ENCODE measurements at regions not wholly inside any gene's neighbourhood (a gene's known extent, or its start where the extent isn't known, plus 50 kb on each side); places are given as distances from the start of the nearest gene placed in this dataset.
"Not testable (repeated sequence)": the region's sequence is repeated elsewhere in the genome, so short reads cannot be mapped to it uniquely, and the experiment has no call there.

DNA sequence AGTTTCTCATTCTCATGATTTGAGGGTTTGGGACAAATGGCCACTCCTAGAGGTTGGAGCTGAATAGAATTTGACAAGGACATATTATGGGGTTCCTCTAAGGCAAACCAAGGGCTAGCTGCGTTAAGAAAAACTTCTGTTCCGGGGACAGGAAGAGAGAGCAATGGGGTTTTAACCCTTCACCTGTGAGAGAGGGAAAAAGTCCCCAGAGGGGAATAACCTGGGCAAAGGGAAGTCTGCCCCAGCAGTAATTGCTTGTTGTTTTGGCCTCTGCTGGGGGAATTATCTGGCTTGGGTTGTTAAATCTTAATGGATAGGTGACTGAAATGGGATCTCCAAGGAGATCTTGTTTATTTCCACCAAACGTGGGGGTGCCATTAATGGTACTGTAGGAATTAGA, 110.1 kb upstream of the MOCS2 start:
- DNase-seq = no peak

DNA sequence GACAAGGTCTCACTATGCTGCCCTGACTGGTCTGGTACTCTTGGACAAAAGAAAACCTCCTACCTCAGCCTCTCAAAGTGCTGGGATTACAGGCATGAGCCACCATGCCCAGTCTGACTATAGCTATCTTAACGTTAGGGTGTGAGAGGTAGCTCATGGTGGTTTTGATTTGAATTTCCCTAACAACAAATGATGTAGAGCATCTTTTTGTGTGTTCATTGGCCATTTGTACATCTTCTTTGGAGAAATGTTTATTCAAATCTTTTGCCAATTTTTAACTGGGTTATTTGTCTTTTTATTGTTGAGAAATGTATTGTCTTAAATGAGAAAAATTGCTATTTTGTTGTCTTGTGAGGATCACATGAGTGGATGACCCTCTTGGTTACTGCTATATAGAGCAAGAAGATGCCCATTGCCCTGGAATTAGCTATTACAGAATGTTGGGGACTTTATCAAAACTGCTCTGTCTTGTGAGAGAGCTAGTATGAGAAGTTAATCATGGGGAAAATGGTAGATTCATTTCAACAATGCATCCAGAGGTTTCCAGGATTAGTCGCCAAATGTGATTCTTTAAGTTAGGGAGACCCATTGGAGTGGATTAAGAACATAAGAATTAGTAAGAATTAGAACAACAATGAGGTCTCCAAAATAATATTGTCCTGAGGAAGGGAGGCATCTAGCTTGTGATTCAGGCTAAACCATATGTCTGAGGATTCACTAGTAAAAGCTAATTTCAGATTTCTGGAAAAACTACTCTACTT, 124.3 kb upstream of the MOCS2 start:
- no peak for DNase-seq

DNA sequence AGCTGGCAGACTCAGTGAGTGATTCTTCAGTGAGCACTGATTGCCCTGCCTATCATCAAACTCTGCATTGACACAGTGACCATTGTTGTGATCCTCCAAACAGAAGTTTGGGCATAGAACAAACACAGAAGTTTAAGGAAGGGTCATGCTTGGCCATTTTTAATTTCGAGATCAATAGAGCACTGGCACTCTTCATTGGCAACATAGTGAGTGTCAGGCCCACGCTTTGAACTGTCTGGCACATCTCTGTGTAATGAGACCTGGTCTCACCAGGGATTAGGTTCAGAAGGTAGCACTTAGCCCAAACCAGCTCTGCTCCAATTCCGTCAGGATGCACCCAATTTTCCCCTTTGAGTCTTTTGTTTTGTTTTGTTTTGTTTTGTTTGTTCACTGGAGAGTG, 127.1 kb upstream of the MOCS2 start:
- no peak for DNase-seq

DNA sequence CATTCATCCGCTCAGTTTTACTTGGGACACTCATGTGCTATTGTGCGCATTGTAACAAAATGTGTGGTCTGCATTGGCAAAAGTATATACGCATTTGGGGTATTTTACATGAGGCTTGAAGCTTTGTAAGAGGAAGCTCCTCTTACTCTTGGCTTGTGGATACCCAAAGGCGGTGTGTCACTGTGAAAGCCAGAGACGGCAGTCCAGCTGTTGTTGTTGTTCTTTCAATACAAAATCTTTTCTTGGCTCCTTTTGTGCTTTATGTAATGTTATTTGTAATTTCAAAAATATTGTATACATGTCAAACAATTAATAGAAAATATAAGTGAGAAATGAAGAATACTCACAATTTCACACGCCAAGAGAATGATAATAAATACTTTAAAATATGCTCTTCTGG, 128.3 kb upstream of the MOCS2 start:
- no peak for DNase-seq

DNA sequence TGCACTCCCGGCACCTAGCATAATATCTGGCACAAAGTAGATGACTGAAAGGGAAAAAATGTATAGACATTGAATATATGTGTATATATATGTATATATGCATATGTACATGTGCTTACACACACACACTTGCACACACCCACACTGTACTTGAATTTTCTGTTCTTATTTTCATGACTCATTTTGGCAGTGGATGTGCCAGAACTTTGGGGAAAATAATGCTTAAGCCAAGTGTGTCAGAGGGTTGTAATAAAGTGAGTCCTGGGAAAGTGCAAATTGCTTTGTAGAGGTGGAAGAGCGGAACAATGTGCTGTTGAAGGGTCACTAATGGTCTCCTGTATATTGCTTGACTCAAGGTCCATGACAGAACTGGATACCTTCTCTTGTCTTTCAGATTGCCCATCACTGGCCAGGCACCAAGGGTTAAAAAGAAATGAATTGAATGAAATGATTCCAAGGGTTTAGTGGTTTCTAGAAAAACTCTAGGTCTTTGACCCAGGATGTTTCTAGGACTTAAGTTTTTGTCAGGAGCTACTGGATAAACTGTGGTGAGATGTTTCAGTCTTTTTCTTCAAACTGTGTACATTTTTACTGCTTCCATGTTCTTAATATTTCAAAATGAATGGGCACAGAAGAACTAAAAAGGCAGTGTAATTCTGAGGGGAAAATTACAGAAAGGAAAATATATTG, 129.9 kb upstream of the MOCS2 start:
- no peak for DNase-seq

DNA sequence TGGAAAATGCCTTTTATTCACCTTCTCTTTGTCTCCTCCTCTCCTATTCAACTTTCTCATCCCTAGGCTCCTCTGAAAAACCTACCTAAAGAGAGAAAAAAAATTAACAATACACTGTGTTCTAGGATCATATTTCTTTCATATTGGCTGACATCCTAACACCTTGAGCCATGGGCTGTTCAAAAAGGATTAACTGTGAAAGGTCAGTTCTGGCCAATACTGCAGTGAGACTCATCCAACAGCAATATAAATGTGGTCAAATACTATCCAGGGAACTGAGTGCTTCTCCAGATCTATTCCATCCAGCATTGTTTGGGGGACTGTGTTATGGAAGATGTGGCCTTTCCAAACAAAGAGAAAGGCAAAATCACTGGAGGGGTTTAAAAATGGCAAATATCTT, 131.1 kb upstream of the MOCS2 start:
- DNase-seq = no peak

DNA sequence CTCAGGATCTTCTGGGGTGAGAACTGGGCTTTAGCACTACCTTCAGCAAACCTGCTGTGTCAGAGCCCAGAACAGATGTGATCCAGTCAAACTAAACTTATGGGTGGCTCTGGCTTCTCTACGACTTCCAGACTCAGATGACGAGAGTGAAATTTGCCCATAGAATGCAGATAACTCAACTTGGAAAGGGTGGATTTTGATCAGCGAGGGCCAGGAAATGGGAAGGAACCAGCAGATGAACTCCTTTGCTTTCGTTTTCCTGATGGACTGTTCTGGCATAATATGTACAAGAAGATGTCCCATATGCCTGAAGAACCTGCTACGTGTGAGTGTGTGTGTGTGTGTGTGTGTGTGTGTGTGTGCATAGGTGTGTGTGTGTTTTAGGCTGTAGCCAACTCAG, 132.0 kb upstream of the MOCS2 start:
- no peak for DNase-seq

DNA sequence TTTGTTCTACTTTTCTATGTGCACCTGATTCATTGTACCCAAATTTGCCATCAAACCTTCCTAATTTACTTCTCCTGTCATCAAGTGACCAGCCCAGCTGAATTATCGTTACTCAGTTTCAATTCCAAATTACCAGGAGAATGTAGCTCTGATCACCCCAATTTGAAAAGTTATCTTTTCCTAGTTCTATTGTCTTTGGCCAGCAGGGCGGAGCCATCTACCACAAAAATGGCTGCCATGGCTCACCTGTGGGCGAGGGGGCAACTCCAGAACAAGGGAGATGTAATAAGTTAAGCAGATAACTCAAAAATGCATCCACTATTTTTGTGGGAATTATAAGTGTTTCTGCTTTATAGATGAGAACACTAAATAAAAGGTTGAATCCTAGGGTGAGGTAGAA, 133.8 kb upstream of the MOCS2 start:
- DNase-seq = no peak

DNA sequence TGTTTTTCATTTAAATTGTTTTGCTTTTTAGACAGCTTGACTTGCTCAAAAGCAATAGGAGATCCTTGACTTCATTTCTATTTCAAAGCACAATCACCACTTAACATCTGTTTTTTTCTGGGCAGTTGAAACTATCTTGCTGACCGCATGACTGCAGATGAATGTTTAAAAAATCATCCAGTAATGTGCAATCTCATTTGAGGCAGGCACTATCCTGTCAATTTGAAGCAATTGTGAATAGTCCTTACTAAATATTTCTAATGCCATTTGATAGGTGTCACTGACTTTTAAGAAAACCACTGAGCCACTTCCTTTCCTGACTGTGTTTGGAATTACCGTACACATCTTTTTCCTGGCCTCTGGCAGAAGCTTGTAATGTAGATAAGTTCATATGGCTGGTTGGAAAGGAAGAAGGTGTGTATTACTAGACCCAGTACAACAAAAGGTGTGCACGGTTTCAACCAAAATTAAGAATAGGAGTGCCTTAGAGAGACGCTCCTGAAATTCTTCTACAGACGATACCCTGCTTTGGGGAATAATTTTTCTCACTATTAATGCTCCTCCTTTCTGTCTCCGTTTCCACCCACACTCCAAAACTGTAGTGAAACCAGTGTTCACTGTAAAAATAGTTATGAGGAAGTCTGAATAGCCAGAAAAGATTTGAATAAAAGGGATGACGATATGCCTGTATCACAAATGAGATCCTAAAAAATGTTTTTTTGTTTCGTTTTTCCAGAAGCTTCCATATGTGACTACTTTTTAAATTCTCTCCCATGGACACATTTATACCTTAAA, 136.7 kb upstream of the MOCS2 start:
- DNase-seq = no peak

DNA sequence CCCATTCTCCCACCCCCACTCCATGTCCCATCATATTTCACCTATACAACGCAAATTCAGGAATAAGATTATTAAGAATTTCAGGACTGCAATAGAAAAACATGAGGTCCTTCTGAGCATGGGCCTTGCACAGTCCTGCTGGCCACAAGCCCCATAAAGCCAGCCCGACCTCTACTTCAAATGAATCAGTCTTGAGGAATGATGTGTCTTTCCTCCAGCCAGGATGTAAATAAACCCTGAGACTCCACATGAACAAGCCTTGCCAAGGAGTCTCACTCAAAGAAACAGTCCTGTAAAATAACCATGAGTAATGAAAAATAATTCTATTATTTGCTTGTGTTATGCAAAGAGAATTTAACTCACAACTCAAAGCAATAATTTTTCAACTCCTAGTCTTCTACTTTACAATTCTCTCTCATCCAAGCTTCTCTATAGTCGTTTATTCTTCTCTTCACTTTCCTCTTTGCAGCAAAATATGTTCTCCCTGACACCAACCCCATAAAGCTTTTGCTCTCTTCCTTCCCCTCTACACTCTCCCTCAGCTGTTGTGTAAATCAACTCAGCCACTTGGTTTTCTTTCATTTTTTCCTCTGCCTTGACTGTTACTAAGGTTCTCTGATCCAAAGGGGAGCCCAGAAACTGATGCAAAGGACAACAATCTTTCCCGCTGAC, 140.1 kb upstream of the MOCS2 start:
- no peak for DNase-seq

DNA sequence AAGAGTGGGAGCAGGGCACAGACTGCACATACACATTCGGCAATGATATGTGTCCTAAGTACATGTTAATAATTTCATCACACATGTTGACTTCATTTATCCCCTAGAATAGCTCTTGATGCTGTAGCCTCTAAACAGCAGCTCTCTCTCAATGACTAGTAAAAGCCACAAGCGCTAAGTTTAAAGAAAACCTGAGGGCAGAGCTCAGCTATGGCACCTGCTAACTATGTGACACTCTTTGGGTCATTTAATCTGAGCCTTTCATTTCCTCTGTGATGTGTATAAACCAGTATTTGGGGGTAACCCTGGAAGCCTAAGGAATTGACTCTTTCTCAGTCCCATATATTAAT, 140.6 kb upstream of the MOCS2 start:
- DNase-seq = no peak

DNA sequence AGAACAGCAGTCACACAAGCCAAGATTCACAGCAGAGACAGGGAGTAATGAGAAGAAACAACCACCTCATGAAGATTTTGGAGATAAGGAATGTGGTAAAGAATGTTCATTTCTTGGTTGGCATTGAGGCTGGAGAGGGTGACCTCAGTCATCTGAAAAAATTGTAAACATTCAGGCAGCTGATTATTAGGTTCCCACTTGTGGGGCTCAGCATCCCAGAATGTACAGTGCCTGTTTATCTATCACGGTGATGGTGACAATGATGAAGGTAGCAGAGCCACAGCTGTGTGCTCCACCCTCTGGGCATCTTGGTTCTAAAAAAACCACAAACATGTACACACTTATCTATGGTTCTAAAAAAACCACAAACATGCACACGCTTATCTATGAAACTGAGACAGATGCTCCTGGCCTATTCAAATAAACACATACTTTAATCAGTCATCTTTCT, 143.9 kb upstream of the MOCS2 start:
- no peak for DNase-seq

DNA sequence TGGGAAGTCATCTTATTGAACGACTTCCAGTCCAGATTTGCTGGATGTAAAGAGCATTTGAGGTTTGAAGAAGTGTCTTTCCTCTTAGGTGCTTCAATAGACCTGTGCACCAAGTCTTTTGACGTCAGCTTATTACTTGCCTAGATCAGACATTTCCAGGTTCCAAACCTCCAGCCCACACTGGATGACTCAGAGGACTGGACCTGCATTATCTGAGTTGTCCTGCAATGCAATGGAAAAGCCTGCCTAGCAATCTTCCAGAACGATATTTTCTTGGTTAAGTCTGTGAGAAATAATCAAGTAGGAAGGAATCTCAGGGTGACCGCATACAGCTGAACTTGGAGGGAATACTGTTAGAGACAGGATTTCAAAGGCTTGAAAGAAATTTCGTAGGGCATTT, 147.2 kb upstream of the MOCS2 start:
- DNase-seq = no peak

DNA sequence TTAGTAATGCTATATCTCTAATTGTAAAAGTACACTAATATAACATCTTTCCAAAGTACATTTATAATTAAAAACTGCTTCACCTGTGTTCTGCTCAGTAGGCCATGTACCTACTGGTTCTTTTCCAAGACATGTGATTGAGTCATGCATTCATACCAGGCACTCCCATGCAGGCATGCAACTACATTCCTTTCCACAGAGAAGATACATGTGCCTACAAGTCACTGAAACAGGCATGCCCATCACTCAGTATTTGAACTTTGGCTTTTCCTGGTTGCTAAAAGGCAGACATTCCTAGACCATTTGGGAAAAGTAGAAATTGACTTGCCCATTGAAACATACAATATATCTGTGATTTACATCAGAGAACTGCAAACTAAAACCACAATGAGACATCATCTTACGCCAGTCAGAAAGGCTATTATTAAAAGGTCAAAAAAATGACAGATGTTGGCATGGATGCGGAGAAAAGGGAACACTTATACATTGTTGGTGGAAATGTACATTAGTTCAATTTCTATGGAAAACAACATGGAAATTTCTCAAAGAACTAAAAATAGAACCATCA, 148.3 kb upstream of the MOCS2 start:
- no peak for DNase-seq

DNA sequence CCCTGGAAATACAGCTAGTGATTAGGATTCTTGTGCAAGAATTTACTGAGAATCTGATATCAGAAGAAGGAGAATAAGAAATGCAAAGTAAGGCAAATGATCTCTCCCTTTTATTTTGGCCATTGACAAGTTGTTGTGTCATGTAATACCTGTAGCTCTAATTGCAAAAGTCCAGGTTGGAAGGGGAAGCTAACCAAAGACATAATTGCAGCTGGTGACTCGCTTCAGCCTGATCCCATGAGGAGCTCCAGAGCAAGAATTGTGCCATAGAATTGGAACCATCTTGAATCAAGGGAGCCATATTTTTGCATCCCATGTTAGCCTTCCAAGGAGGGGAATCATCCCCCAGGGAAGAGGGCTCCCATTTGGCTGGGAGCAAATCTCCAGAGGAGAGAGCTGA, 149.6 kb upstream of the MOCS2 start:
- no peak for DNase-seq

DNA sequence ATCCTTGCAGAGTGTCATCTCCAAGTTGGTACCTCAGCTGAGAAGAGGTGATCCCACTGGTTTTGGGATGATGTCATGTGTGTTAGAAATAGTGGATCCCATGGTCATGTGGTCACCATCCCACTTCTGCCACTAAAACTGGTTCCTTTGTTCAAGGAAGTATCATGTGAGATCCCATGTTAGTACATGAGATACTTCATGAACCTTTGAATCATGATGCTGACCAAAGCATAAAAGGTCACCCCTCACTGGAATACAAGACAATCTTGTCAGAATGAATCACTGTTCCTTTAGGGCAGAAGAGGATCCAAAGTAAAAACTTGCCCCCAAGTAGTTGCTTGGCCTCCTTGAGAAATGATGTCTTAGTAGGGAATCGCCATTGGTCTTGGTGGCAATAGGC, 150.9 kb upstream of the MOCS2 start:
- no peak for DNase-seq

DNA sequence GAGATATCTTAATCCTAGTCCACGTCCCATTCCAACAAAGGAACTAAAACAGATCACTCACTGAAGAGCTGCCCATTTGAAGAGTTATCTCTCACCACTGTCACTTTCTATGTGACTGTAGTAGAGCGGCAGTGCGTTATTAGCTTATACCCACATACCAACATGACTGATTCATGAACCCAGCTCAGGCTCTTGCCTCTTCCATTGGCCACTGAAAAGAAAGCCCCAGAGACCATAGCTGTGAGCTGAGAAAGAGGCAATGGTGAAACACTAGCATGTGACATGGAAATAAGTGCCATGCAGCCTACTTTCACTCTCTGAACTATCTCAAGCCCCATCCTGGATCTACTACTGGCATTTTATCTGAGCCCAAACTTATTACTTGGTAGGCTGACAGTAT, 151.7 kb upstream of the MOCS2 start:
- DNase-seq = no peak

DNA sequence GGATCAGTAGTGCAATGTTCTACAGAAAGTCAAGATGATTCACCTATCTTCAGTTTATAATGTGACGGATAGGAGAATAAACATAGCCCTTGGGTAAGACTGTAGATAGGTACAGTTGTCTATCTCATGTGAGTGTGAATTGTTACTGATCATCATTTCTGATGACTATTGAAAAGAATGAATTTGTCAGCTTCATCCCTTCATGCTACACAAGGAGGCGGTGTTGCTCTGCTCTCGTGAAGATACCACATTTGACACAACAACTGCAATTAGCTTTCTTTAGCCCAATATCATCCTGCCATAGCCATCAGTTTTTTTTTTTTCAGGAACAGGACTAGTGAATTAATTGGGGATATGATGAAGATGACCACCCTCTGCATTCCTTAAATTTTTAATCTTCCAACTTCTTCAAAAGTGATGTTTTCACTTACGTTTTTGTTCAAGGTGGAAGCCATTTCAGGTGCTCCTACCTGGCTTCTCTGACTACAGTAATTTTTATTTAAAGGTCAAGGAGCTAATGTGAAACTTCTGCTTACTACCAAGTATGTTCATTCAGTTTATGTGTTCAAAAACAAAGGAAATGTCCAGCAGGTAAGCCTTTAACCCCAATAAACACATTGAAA, 152.9 kb upstream of the MOCS2 start:
- DNase-seq = no peak

DNA sequence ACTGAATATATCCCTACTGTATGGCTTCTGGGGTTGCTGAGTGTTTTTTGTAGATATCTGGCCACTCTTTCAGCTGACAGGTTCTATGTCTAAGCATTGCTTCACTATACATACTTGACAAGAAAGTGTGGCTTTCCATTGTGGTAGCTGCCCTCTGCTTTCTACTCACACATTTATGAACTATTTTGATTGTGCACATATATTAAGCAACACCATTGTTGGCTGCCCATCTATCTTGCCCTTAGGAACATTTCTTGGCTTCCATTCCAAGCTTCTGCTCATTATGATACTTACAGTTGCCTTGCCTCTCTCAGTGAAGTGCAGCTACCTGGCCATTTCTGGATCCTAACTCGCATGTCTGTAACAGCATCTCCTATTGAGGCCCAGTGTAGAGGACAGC, 153.6 kb upstream of the MOCS2 start:
- no peak for DNase-seq

DNA sequence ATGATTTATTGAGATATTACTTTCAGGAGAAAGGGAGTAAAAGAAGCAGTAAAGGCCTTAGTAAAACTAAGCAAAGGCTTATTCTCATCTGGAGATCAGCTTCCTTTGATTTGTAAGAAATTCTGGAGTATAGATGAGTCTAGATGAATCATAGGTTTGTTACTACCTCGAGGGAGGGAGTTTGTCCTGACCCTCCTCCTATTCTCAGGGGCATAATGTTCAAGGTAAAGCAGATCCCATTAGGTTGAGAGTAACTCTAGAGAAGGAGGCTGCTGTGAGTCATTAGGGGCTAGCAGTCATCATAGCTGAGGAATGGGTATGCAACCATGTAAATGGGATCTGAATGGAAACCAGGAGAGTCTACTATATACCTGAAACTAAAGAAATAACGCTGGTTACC, 155.5 kb upstream of the MOCS2 start:
- DNase-seq = no peak

DNA sequence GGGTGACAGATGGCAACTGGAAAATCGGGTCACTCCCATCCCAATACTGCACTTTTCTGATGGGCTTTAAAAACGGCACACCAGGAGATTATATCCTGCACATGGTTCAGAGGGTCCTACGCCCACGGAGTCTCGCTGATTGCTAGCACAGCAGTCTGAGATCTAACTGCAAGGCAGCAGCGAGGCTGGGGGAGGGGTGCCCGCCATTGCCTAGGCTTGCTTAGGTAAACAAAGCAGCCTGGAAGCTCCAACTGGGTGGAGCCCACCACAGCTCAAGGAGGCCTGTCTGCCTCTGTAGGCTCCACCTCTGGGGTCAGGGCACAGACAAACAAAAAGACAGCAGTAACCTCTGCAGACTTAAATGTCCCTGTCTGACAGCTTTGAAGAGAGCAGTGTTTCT, 158.7 kb upstream of the MOCS2 start:
- DNase-seq = not testable (repeated sequence)

DNA sequence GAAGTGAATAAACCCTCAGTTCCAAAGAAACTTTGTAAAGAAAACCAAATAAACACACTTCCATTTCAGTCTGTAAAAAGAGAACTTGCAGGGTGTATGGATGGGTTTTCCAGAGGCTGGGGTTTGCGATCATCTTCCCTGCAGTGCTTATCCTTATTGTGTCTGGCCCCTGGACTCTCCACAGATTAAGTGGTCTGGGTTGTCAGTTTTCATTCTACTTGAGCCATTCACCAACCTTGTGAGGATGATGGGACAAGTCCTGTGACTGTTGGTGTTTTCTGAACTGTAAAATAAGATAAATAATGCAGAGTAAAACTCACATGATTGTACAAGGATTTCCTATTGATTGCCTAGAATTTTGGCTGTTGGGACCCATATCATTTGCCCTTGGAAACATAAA, 166.1 kb upstream of the MOCS2 start:
- no peak for DNase-seq
